ENCODE measurements at regions not wholly inside any gene's neighbourhood (a gene's known extent, or its start where the extent isn't known, plus 50 kb on each side); places are given as distances from the start of the nearest gene placed in this dataset.

- no peak overlapping the region for H3K4me2 ChIP-seq (ENCODE audit: insufficient read depth, low read length)
- no peaks in the 10 kb centered on the region for H4K20me1 ChIP-seq (replicated peaks; ENCODE audit: control insufficient read depth, extremely low read depth, insufficient read depth, low read length)
- no peak overlapping the region for H2AFZ ChIP-seq (ENCODE audit: low read depth, low read length)
- H3K36me3 ChIP-seq (ENCODE audit: control insufficient read depth in 2 of 2, extremely low read depth in 1 of 2, insufficient read depth in 2 of 2, low read length in 2 of 2): no peaks in the 10 kb centered on the region
- H3K4me1 ChIP-seq (ENCODE audit: control insufficient read depth, extremely low read depth, insufficient read depth, low read length): no peaks in the 10 kb centered on the region
- H3K9me3 ChIP-seq (replicated peaks; ENCODE audit: control insufficient read depth, insufficient read depth, low read length): no peaks in the 10 kb centered on the region
- no peaks in the 10 kb centered on the region for H3K27me3 ChIP-seq (ENCODE audit: control insufficient read depth in 2 of 2, insufficient read depth in 2 of 2, low read length in 2 of 2)
- no peak for FAIRE-seq
- DNase-seq (ENCODE audit: low read depth, low spot score): no peak
- intact Hi-C loops (cut with micrococcal nuclease): no loop called here
- TF ChIP-seq POLR2A (IDR thresholded peaks at IDR 0.05; ENCODE audit: low read depth, low read length) (no peak), GATA2 (IDR thresholded peaks at IDR 0.05; ENCODE audit: insufficient read depth, insufficient read length, low read depth, low read length) (no peak)
- H3K4me3 ChIP-seq (replicated peaks in 1 of 3; ENCODE audit: insufficient read depth in 1 of 3, low read depth in 1 of 3, low read length in 3 of 3): no peak overlapping the region
- dilution Hi-C loops (cut with MboI; ENCODE audit: extremely low pct_ligation_motif_present, low sequenced_read_pairs): no loop called here
- H3K9ac ChIP-seq (replicated peaks; ENCODE audit: extremely low read depth, insufficient read depth, low read length): no peak overlapping the region
- H3K27ac ChIP-seq (ENCODE audit: insufficient read depth, low read depth, low read length): no peak overlapping the region
- CTCF ChIA-PET: no interaction called here
- POLR2A ChIA-PET: no interaction called here
- no TSS peak for BruUV-seq (replicated peaks)
- no peaks in the 10 kb centered on the region for H3K79me2 ChIP-seq (ENCODE audit: control insufficient read depth, insufficient read depth, low read length)
- H3K9me1 ChIP-seq (replicated peaks; ENCODE audit: control insufficient read depth, extremely low read depth, insufficient read depth, low read length): no peaks in the 10 kb centered on the region
Measured at GRCh38 chr4:134754301-134755019, 552.9 kb upstream of the PABPC4L start.

- Histone ChIP-seq H3K36me3 (ENCODE audit: control insufficient read depth in 2 of 2, extremely low read depth in 1 of 2, insufficient read depth in 2 of 2, low read length in 2 of 2) (no peaks in the 10 kb centered on the region), H3K79me2 (ENCODE audit: control insufficient read depth, insufficient read depth, low read length) (no peaks in the 10 kb centered on the region), H4K20me1 (replicated peaks; ENCODE audit: control insufficient read depth, extremely low read depth, insufficient read depth, low read length) (no peaks in the 10 kb centered on the region), H3K9ac (replicated peaks; ENCODE audit: extremely low read depth, insufficient read depth, low read length) (no peak overlapping the region), H3K9me3 (replicated peaks; ENCODE audit: control insufficient read depth, insufficient read depth, low read length) (no peaks in the 10 kb centered on the region), H3K27ac (ENCODE audit: insufficient read depth, low read depth, low read length) (no peak overlapping the region), H3K9me1 (replicated peaks; ENCODE audit: control insufficient read depth, extremely low read depth, insufficient read depth, low read length) (no peaks in the 10 kb centered on the region), H3K27me3 (ENCODE audit: control insufficient read depth in 2 of 2, insufficient read depth in 2 of 2, low read length in 2 of 2) (no peaks in the 10 kb centered on the region), H3K4me2 (ENCODE audit: insufficient read depth, low read length) (no peak overlapping the region), H3K4me1 (ENCODE audit: control insufficient read depth, extremely low read depth, insufficient read depth, low read length) (no peaks in the 10 kb centered on the region), H2AFZ (ENCODE audit: low read depth, low read length) (no peak overlapping the region), H3K4me3 (replicated peaks in 1 of 3; ENCODE audit: insufficient read depth in 1 of 3, low read depth in 1 of 3, low read length in 3 of 3) (no peak overlapping the region)
- intact Hi-C loops (cut with micrococcal nuclease) (no loop called here), dilution Hi-C loops (cut with MboI; ENCODE audit: extremely low pct_ligation_motif_present, low sequenced_read_pairs) (no loop called here)
- CTCF ChIA-PET: interaction anchor here (0.6 to 0.9 kb wide), 2 partner anchors 9 to 1592 kb away, joined by 3 to 4 read pairs; no protein-coding TSS in a partner anchor
- TF ChIP-seq JUN (IDR thresholded peaks at IDR 0.05; ENCODE audit: borderline replicate concordance, insufficient read depth, insufficient read length, low read depth) (no peak), MYC (IDR thresholded peaks at IDR 0.05; ENCODE audit: low read depth, low read length) (no peak), POLR2A (IDR thresholded peaks at IDR 0.05; ENCODE audit: low read depth, low read length) (no peak), POLR2AphosphoS5 (IDR thresholded peaks at IDR 0.05; ENCODE audit: insufficient read depth, low read depth, low read length) (no peak), GATA2 (IDR thresholded peaks at IDR 0.05; ENCODE audit: insufficient read depth, insufficient read length, low read depth, low read length) (no peak), CTCF (IDR thresholded peaks at IDR 0.05; ENCODE audit: extremely low read depth in 1 of 2, insufficient read depth in 1 of 2, low read depth in 1 of 2, low read length in 2 of 2) (no peak), FOS (IDR thresholded peaks at IDR 0.05; ENCODE audit: borderline replicate concordance, insufficient read depth, low read length) (no peak), MAX (IDR thresholded peaks at IDR 0.05; ENCODE audit: insufficient read depth, insufficient read length) (no peak), EZH2 (IDR thresholded peaks at IDR 0.05; ENCODE audit: borderline replicate concordance, low read depth, low read length, severe bottlenecking) (no peak)
- POLR2A ChIA-PET: no interaction called here
- FAIRE-seq (no peak), DNase-seq (ENCODE audit: low read depth, low spot score) (no peak)
- BruUV-seq (replicated peaks): no TSS peak
Measured at GRCh38 chr4:134753390-134753789, 551.8 kb upstream of the PABPC4L start.
